RWPE2 (cell line): ENCODE measurements at regions not wholly inside any gene's neighbourhood (a gene's known extent, or its start where the extent isn't known, plus 50 kb on each side); places are given as distances from the start of the nearest gene placed in this dataset.
A peak's percentile ranks its signal among the peaks of the same experiment; 100 is the strongest.
"Not testable (repeated sequence)": the region's sequence is repeated elsewhere in the genome, so short reads cannot be mapped to it uniquely, and the experiment has no call there.

ENCODE experiments used
- ATAC-seq: fragments of 200-7000 bp; cut with Tn5 transposase; 3 replicates; pipeline ENCODE4 v1.9.1; 2021; ENCODE audit warnings: low read depth
- DNase-seq: peaks from one replicate; pipeline ENCODE4 v3.0.0-alpha.2; 2020; ENCODE audit warnings: low spot score
- H3K27ac ChIP-seq: fragments of 450-650 bp; 2 replicates; pipeline ENCODE4 v1.5.1; 2017; ENCODE audit warnings: mild to moderate bottlenecking; ENCODE audit not compliant: poor library complexity, severe bottlenecking
- H3K27me3 ChIP-seq: fragments of 250-450 bp; sonication (Bioruptor Pico); 2 replicates; pipeline ENCODE4 v1.5.1; 2021; ENCODE audit warnings: mild to moderate bottlenecking, moderate library complexity; ENCODE audit not compliant: insufficient read depth, poor library complexity, severe bottlenecking
- H3K36me3 ChIP-seq: fragments of 250-450 bp; sonication (Bioruptor Pico); 2 replicates; pipeline ENCODE4 v1.5.1; 2020; ENCODE audit warnings: low read depth, mild to moderate bottlenecking, moderate library complexity
- H3K4me1 ChIP-seq: fragments of 250-450 bp; sonication (Bioruptor Pico); 2 replicates; pipeline ENCODE4 v1.5.1; 2021; ENCODE audit warnings: mild to moderate bottlenecking, moderate library complexity; ENCODE audit not compliant: insufficient read depth, poor library complexity, severe bottlenecking
- H3K4me3 ChIP-seq: fragments of 250-450 bp; sonication (Bioruptor Pico); 2 replicates; pipeline ENCODE4 v1.5.1; 2021; ENCODE audit warnings: mild to moderate bottlenecking, moderate library complexity; ENCODE audit not compliant: severe bottlenecking
- H3K9me3 ChIP-seq: fragments of 250-450 bp; sonication (Bioruptor Pico); 2 replicates; pipeline ENCODE4 v1.5.1; 2021; ENCODE audit warnings: mild to moderate bottlenecking, moderate library complexity; ENCODE audit not compliant: severe bottlenecking
- CTCF ChIP-seq: fragments of 450-650 bp; IDR thresholded peaks from one replicate; pipeline ENCODE4 v1.5.1; 2017; ENCODE audit warnings: mild to moderate bottlenecking, moderate library complexity; ENCODE audit not compliant: poor library complexity, severe bottlenecking

- H3K27ac ChIP-seq = no peak overlapping the region
- no peaks in the 10 kb centered on the region for H3K4me1 ChIP-seq
- peaks cover 11% of the 10 kb centered on the region for H3K27me3 ChIP-seq
- no peak overlapping the region for H3K4me3 ChIP-seq
- DNase-seq (no peak), ATAC-seq (no peak)
- no peak for TF ChIP-seq CTCF
- peaks cover 19% of the 10 kb centered on the region for H3K9me3 ChIP-seq
- no peaks in the 10 kb centered on the region for H3K36me3 ChIP-seq
Measured at GRCh38 chr21:9760398-9761074, 760.8 kb upstream of the TPTE start.

- H3K27ac ChIP-seq = no peak overlapping the region
- H3K9me3 ChIP-seq = peaks cover 19% of the 10 kb centered on the region
- no peaks in the 10 kb centered on the region for H3K4me1 ChIP-seq
- peaks cover 8% of the 10 kb centered on the region for H3K27me3 ChIP-seq
- H3K4me3 ChIP-seq = no peak overlapping the region
- ATAC-seq (no peak), DNase-seq (no peak)
- H3K36me3 ChIP-seq = no peaks in the 10 kb centered on the region
- TF ChIP-seq CTCF = no peak
Measured at GRCh38 chr21:9763306-9763705, 758.1 kb upstream of the TPTE start.

GRCh38 chr21:9763807-9764206 lies 757.6 kb upstream of the TPTE start:
- Histone ChIP-seq H3K27ac (no peak overlapping the region), H3K4me1 (no peaks in the 10 kb centered on the region), H3K36me3 (no peaks in the 10 kb centered on the region), H3K9me3 (peaks cover 15% of the 10 kb centered on the region), H3K27me3 (peaks cover 6% of the 10 kb centered on the region), H3K4me3 (no peak overlapping the region)
- no peak for TF ChIP-seq CTCF
- ATAC-seq (no peak), DNase-seq (no peak)

GRCh38 chr21:9764294-9764693 lies 757.1 kb upstream of the TPTE start:
- not testable (repeated sequence) for H3K4me1 ChIP-seq, DNase-seq, H3K9me3 ChIP-seq, H3K4me3 ChIP-seq, H3K27me3 ChIP-seq, ATAC-seq, H3K27ac ChIP-seq, H3K36me3 ChIP-seq

- H3K36me3 ChIP-seq, H3K27me3 ChIP-seq, H3K4me1 ChIP-seq, H3K27ac ChIP-seq, H3K9me3 ChIP-seq, DNase-seq, ATAC-seq, H3K4me3 ChIP-seq: not testable (repeated sequence)
Measured at GRCh38 chr21:9765538-9765937, 755.8 kb upstream of the TPTE start.

- not testable (repeated sequence) for H3K36me3 ChIP-seq, H3K9me3 ChIP-seq, DNase-seq, H3K4me1 ChIP-seq, H3K27ac ChIP-seq, H3K4me3 ChIP-seq, H3K27me3 ChIP-seq
- ATAC-seq = peak; percentile 9; the same call in 1 of the 3 replicates
Measured at GRCh38 chr21:9766890-9767591, 754.3 kb upstream of the TPTE start.
